Panc1 (cell line): ENCODE measurements at regions not wholly inside any gene's neighbourhood (a gene's known extent, or its start where the extent isn't known, plus 50 kb on each side); places are given as distances from the start of the nearest gene placed in this dataset.

Source experiments
- TCF7L2 ChIP-seq: IDR thresholded peaks from 2 replicates; pipeline ENCODE4 v1.6.1; 2011; ENCODE audit warnings: mild to moderate bottlenecking, low read depth, low read length, inconsistent platforms
- TF ChIP-seq, protein P1 (sequence below): fragments of 450-650 bp; IDR thresholded peaks from 2 replicates; pipeline ENCODE4 v1.5.1; 2017; ENCODE audit warnings: mild to moderate bottlenecking

DNA sequence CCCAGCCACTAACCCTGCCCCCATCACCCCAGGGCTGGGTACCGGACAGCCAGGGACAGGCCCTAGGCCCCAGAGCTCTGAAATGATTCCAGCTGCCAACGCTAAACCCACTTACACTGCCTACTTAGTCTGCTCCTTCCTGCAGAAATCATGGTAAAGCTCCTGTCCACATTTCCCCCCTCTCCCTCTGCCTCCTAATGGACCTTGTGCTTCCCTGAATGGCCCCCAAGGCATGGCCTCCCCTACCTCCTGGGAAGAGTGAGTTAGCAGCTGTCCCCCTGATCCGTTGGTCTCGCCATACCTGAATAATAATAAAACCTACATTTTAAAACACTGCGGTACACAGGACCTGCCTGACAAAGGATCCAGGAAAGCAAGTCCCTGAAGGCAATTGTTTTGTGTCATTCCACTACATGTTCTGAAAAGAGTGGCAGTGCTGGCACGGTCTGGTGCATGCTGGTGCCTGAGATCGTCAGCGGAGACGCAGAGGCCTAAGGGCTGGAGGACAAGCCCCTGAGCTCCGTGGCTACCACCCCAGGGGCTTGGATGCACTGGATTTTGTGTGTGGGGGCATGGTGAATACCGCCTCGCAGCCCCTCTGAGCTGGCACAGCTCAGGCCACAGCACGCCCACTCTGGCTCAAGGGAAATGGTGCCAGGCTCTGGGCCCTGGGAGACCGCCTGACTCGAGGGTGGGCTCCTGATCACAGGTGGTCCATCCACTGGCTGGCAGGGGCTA lies 186.3 kb downstream of the CTTN start:
- TF ChIP-seq, protein P1, sequence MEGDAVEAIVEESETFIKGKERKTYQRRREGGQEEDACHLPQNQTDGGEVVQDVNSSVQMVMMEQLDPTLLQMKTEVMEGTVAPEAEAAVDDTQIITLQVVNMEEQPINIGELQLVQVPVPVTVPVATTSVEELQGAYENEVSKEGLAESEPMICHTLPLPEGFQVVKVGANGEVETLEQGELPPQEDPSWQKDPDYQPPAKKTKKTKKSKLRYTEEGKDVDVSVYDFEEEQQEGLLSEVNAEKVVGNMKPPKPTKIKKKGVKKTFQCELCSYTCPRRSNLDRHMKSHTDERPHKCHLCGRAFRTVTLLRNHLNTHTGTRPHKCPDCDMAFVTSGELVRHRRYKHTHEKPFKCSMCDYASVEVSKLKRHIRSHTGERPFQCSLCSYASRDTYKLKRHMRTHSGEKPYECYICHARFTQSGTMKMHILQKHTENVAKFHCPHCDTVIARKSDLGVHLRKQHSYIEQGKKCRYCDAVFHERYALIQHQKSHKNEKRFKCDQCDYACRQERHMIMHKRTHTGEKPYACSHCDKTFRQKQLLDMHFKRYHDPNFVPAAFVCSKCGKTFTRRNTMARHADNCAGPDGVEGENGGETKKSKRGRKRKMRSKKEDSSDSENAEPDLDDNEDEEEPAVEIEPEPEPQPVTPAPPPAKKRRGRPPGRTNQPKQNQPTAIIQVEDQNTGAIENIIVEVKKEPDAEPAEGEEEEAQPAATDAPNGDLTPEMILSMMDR, result no peak
- TF ChIP-seq TCF7L2, result no peak
